GM06990 (cell line): ENCODE measurements at regions not wholly inside any gene's neighbourhood (a gene's known extent, or its start where the extent isn't known, plus 50 kb on each side); places are given as distances from the start of the nearest gene placed in this dataset.

ENCODE experiments used
- DNase-seq: peaks from one replicate; pipeline ENCODE4 v3.0.0-alpha.2; 2011; ENCODE audit not compliant: insufficient read length; ENCODE audit errors: extremely low read depth
- H3K27me3 ChIP-seq: replicated peaks from 2 replicates; pipeline ENCODE4 v1.6.0; 2011; ENCODE audit warnings: low read length; ENCODE audit not compliant: control insufficient read depth, insufficient read depth
- H3K36me3 ChIP-seq: 2 replicates; pipeline ENCODE4 v1.5.1; 2011; ENCODE audit warnings: low read length; ENCODE audit not compliant: control insufficient read depth, insufficient read depth
- H3K4me3 ChIP-seq: replicated peaks from 2 replicates; pipeline ENCODE4 v1.5.1; 2011; ENCODE audit warnings: low read depth, mild to moderate bottlenecking, control low read depth, low read length
- TF ChIP-seq, protein P1 (sequence below): IDR thresholded peaks from 2 replicates; pipeline ENCODE4 v1.5.1; 2011; ENCODE audit warnings: low read length, control low read depth, mild to moderate bottlenecking, inconsistent platforms; ENCODE audit not compliant: insufficient read depth, poor library complexity, severe bottlenecking

DNA sequence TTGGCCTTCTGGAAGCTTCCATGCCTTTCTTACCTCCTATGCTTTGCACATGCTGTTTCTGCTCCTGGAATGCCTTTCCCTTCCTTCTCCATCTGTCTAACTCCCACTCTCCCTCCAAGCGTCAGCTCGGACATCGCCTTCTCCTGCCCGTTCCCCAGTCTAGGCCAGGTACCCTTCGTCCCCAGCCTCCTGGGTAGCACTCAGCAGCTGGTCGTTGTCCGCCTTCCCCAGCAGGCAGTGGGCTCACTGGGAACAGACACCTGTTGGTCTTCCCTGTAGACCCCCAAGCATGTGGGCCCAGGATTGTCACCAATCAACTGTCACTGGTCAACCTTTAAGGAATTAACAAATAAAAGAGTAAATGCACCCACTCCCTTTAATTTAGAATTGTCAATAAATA lies 202.2 kb downstream of the RGS3 start:
- TF ChIP-seq, protein P1, sequence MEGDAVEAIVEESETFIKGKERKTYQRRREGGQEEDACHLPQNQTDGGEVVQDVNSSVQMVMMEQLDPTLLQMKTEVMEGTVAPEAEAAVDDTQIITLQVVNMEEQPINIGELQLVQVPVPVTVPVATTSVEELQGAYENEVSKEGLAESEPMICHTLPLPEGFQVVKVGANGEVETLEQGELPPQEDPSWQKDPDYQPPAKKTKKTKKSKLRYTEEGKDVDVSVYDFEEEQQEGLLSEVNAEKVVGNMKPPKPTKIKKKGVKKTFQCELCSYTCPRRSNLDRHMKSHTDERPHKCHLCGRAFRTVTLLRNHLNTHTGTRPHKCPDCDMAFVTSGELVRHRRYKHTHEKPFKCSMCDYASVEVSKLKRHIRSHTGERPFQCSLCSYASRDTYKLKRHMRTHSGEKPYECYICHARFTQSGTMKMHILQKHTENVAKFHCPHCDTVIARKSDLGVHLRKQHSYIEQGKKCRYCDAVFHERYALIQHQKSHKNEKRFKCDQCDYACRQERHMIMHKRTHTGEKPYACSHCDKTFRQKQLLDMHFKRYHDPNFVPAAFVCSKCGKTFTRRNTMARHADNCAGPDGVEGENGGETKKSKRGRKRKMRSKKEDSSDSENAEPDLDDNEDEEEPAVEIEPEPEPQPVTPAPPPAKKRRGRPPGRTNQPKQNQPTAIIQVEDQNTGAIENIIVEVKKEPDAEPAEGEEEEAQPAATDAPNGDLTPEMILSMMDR: no peak
- no peak for DNase-seq
- H3K27me3 ChIP-seq: no peaks in the 10 kb centered on the region; the same call in none of the 2 replicates

DNA sequence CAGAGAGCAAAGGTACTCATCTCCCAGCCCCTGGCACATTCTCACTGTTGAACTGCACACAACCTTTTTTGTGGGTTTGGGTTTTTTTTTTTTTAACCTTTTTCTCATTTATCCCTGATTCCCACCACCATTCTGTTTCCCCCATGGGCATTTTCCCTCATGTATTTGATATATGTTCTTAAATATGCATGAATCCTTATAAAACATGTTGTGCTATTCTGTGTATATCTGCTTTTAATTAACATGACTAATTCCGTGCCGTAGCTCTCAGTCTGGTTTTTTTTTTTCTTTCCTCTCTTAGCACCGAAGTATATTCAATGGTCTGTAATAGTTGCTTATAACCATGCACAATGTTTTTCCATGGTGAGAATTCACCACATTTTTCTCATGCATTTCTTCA lies 204.5 kb downstream of the RGS3 start:
- Histone ChIP-seq H3K36me3 (no peaks in the 10 kb centered on the region), H3K4me3 (no peak overlapping the region), H3K27me3 (no peaks in the 10 kb centered on the region; the same call in 1 of the 2 replicates)
- no peak for DNase-seq
- TF ChIP-seq, protein P1: no peak

More for the DNA sequence above, 202.2 kb downstream of the RGS3 start:
- Histone ChIP-seq H3K36me3 (no peaks in the 10 kb centered on the region), H3K4me3 (no peak overlapping the region)

DNA sequence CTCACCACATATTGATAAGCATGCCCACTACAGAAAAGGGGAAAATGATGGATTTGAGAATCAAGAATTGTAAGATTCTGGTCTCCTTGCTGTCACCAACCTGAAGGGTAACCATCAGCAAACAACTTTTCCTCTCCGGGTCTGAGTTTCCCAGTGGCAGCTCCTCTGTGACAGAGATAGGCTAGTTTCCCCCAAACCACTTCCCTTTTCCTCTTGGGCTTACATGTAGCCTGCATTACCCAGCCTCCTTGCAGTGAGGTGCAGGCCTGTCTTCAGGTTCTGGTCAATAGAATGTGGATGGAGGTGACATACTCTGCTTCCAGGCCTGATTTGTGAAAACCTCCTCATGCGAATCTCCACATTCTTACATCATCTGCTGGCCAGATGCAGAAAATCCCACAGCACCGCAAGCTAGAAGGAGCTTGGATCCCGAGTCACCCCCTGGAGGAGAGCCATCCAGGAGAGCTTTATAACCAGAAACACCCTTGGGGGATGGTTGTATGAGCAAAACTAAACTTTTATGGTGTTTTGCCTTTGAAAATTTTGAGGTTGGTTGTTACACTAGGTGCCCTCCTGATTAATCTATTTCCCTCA lies 206.1 kb downstream of the RGS3 start:
- H3K4me3 ChIP-seq: no peak overlapping the region
- H3K36me3 ChIP-seq: no peaks in the 10 kb centered on the region
- no peaks in the 10 kb centered on the region; the same call in 1 of the 2 replicates for H3K27me3 ChIP-seq
- TF ChIP-seq, protein P1: no peak
- DNase-seq: no peak

DNA sequence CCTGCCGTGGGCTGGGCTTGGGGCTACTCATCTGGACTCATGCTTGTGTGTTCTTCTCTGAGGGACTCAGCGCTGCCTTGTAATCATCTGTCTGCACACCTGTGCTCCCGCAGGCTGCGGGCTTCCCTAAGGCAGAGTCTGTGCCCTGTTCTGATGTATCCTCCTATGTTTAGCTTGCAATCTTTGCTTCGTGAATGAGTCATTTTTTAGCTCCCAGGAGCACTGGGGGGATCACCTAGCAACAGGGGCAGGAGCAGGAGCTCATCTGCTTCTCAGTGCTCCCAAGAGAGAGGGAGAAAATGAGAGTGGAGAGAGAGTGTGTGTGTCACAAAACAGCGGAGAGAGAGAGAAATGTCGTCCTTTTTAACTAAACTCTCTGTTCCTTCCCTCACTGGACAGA lies 202.4 kb upstream of the ZNF618 start:
- H3K36me3 ChIP-seq: no peaks in the 10 kb centered on the region
- no peak overlapping the region for H3K4me3 ChIP-seq
- no peak for DNase-seq
- TF ChIP-seq, protein P1: no peak
- H3K27me3 ChIP-seq: peaks cover 2% of the 10 kb centered on the region

DNA sequence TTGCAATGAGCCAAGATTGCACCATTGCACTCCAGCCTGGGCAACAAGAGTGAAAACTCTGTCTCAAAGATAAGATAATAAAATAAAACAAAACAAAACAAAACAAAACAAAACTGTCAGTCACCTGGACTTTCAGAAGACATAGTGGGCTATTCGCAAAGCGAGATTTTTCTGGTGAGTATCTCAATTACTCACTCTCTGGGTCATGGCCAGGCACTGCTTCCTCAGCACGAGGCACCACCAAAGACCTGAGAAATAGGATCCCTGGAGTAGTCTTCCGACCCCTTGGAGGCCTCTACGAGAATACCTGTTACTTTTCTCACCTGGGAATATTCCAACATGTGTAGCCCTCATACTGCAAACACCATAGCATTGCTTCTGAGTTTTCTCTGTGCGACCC lies 201.7 kb upstream of the ZNF618 start:
- no peak for DNase-seq
- Histone ChIP-seq H3K4me3 (no peak overlapping the region), H3K27me3 (peaks cover 2% of the 10 kb centered on the region), H3K36me3 (no peaks in the 10 kb centered on the region)
- TF ChIP-seq, protein P1: no peak

DNA sequence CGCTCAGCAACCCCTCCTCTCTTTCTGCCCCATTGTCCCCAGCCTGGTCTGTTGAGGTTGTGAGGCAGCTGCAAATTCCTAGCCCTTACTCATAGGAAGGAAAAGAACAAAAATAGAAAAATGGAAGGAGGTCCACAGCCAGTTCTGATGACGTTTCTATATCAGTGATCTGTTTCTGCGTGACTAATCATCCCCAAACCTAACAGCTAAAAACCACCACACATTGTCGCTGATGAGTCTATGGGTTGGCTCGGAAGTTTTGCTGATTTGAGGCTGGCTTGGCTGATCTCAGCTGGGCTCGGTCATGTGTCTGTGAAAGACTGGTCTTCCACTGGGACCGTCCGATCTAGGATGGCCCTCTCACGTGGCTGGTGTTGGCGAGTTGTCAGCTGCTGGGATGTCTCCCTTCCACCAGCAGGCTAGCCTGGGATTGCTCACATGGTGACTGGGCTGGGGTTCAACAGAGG lies 200.6 kb upstream of the ZNF618 start:
- no peak for DNase-seq
- TF ChIP-seq, protein P1: no peak
- no peak overlapping the region for H3K4me3 ChIP-seq
- no peaks in the 10 kb centered on the region for H3K36me3 ChIP-seq
- H3K27me3 ChIP-seq: peaks cover 2% of the 10 kb centered on the region
